Ectodermal cell (in vitro differentiated cells): ENCODE measurements at regions not wholly inside any gene's neighbourhood (a gene's known extent, or its start where the extent isn't known, plus 50 kb on each side); places are given as distances from the start of the nearest gene placed in this dataset.

Experiments
- H3K27ac ChIP-seq: 2 replicates; pipeline ENCODE4 v1.7.0; 2013; ENCODE audit warnings: mild to moderate bottlenecking, low read depth, low read length; ENCODE audit not compliant: insufficient read depth, poor library complexity, severe bottlenecking
- H3K27me3 ChIP-seq: 2 replicates; pipeline ENCODE4 v1.7.0; 2013; ENCODE audit warnings: mild to moderate bottlenecking, low read length; ENCODE audit not compliant: insufficient read depth, control insufficient read depth, poor library complexity, severe bottlenecking
- H3K36me3 ChIP-seq: one replicate; pipeline ENCODE4 v1.7.0; 2013; ENCODE audit warnings: low read length; ENCODE audit not compliant: control insufficient read depth, insufficient read depth
- H3K4me1 ChIP-seq: one replicate; pipeline ENCODE4 v1.7.0; 2013; ENCODE audit warnings: low read length; ENCODE audit not compliant: control insufficient read depth, insufficient read depth
- H3K4me3 ChIP-seq: 2 replicates; pipeline ENCODE4 v1.7.0; 2013; ENCODE audit warnings: low read depth, low read length, control low read depth; ENCODE audit not compliant: insufficient read depth
- H3K9me3 ChIP-seq: 2 replicates; pipeline ENCODE4 v1.7.0; 2013; ENCODE audit warnings: mild to moderate bottlenecking, low read length, moderate library complexity; ENCODE audit not compliant: control insufficient read depth
- WGBS, 2 experiments: methylation state at CpG; one replicate each; pipeline ENCODE4 v1.1.7; 2013; ENCODE audit warnings: missing lambda C conversion rate in 2 of 2; 5-methylcytosine and 5-hydroxymethylcytosine counted together

GRCh38 chr16:47927330-47927729 lies 228.5 kb downstream of the ABCC12 start:
- H3K27ac ChIP-seq = no peak overlapping the region
- H3K27me3 ChIP-seq = no peaks in the 10 kb centered on the region
- WGBS, 2 experiments = 93 to 97% methylated on average over 6 of the region's 6 CpGs
- H3K4me3 ChIP-seq = no peak overlapping the region
- no peaks in the 10 kb centered on the region for H3K36me3 ChIP-seq
- H3K9me3 ChIP-seq = no peaks in the 10 kb centered on the region
- no peaks in the 10 kb centered on the region for H3K4me1 ChIP-seq

- Histone ChIP-seq H3K9me3 (no peaks in the 10 kb centered on the region), H3K27me3 (no peaks in the 10 kb centered on the region), H3K4me3 (no peak overlapping the region), H3K27ac (no peak overlapping the region), H3K4me1 (no peaks in the 10 kb centered on the region), H3K36me3 (no peaks in the 10 kb centered on the region)
- WGBS, 2 experiments = 94 to 96% methylated on average over 8 of the region's 8 CpGs
Observed at GRCh38 chr16:47925811-47926460, 229.9 kb downstream of the ABCC12 start.

- H3K4me1 ChIP-seq = no peaks in the 10 kb centered on the region
- no peaks in the 10 kb centered on the region for H3K9me3 ChIP-seq
- no peak overlapping the region for H3K27ac ChIP-seq
- no peaks in the 10 kb centered on the region for H3K27me3 ChIP-seq
- H3K4me3 ChIP-seq = no peak overlapping the region
- WGBS, 2 experiments = 94 to 97% methylated on average over 2 of the region's 2 CpGs
- no peaks in the 10 kb centered on the region for H3K36me3 ChIP-seq
Observed at GRCh38 chr16:47924950-47925349, 230.8 kb downstream of the ABCC12 start.

- no peaks in the 10 kb centered on the region for H3K36me3 ChIP-seq
- no peaks in the 10 kb centered on the region for H3K27me3 ChIP-seq
- H3K4me1 ChIP-seq = no peaks in the 10 kb centered on the region
- no peaks in the 10 kb centered on the region for H3K9me3 ChIP-seq
- H3K27ac ChIP-seq = no peak overlapping the region
- WGBS, 2 experiments = 91% methylated on average over 1 of the region's 1 CpG; no CpG with 5 or more reads in 1 of the 2 experiments
- no peak overlapping the region for H3K4me3 ChIP-seq
Observed at GRCh38 chr16:47921535-47921934, 234.3 kb downstream of the ABCC12 start.

- Histone ChIP-seq H3K9me3 (no peaks in the 10 kb centered on the region), H3K4me3 (no peak overlapping the region), H3K27me3 (no peaks in the 10 kb centered on the region), H3K36me3 (no peaks in the 10 kb centered on the region), H3K4me1 (no peaks in the 10 kb centered on the region), H3K27ac (no peak overlapping the region)
- 60 to 100% methylated on average over 1 of the region's 1 CpG for WGBS, 2 experiments
Observed at GRCh38 chr16:47920709-47921108, 235.1 kb downstream of the ABCC12 start.

- Histone ChIP-seq H3K4me1 (no peaks in the 10 kb centered on the region), H3K36me3 (no peaks in the 10 kb centered on the region), H3K27me3 (no peaks in the 10 kb centered on the region), H3K9me3 (no peaks in the 10 kb centered on the region), H3K4me3 (no peak overlapping the region), H3K27ac (no peak overlapping the region)
Observed at GRCh38 chr16:47917118-47917517, 238.7 kb downstream of the ABCC12 start.

- H3K9me3 ChIP-seq = no peaks in the 10 kb centered on the region
- no peaks in the 10 kb centered on the region for H3K4me1 ChIP-seq
- no peaks in the 10 kb centered on the region for H3K27me3 ChIP-seq
- no peak overlapping the region for H3K4me3 ChIP-seq
- no peak overlapping the region for H3K27ac ChIP-seq
- WGBS, 2 experiments = 94 to 97% methylated on average over 2 of the region's 2 CpGs
- no peaks in the 10 kb centered on the region for H3K36me3 ChIP-seq
Observed at GRCh38 chr16:47916266-47916665, 239.5 kb downstream of the ABCC12 start.

GRCh38 chr16:47907109-47907508 lies 248.7 kb downstream of the ABCC12 start:
- Histone ChIP-seq H3K4me3 (no peak overlapping the region), H3K27ac (no peak overlapping the region), H3K4me1 (no peaks in the 10 kb centered on the region), H3K27me3 (no peaks in the 10 kb centered on the region), H3K9me3 (no peaks in the 10 kb centered on the region), H3K36me3 (no peaks in the 10 kb centered on the region)
- WGBS, 2 experiments = 84 to 86% methylated on average over 13 of the region's 13 CpGs

- H3K36me3 ChIP-seq = no peaks in the 10 kb centered on the region
- H3K27me3 ChIP-seq = no peaks in the 10 kb centered on the region
- no peak overlapping the region for H3K27ac ChIP-seq
- WGBS, 2 experiments = 82 to 89% methylated on average over 3 of the region's 3 CpGs
- no peaks in the 10 kb centered on the region for H3K4me1 ChIP-seq
- H3K4me3 ChIP-seq = no peak overlapping the region
- no peaks in the 10 kb centered on the region for H3K9me3 ChIP-seq
Observed at GRCh38 chr16:47905771-47906170, 250.0 kb downstream of the ABCC12 start.

- H3K4me3 ChIP-seq = no peak overlapping the region
- H3K9me3 ChIP-seq = no peaks in the 10 kb centered on the region
- H3K4me1 ChIP-seq = no peaks in the 10 kb centered on the region
- H3K36me3 ChIP-seq = no peaks in the 10 kb centered on the region
- no peak overlapping the region for H3K27ac ChIP-seq
- WGBS, 2 experiments = 88 to 94% methylated on average over 6 of the region's 6 CpGs
- H3K27me3 ChIP-seq = no peaks in the 10 kb centered on the region
Observed at GRCh38 chr16:47904691-47905090, 251.1 kb downstream of the ABCC12 start.

GRCh38 chr16:47903470-47903869 lies 252.3 kb downstream of the ABCC12 start:
- 93 to 95% methylated on average over 9 of the region's 10 CpGs for WGBS, 2 experiments
- no peaks in the 10 kb centered on the region for H3K27me3 ChIP-seq
- H3K27ac ChIP-seq = no peak overlapping the region
- H3K4me3 ChIP-seq = no peak overlapping the region
- H3K9me3 ChIP-seq = no peaks in the 10 kb centered on the region
- H3K36me3 ChIP-seq = no peaks in the 10 kb centered on the region
- no peaks in the 10 kb centered on the region for H3K4me1 ChIP-seq
